H1 (cell line): ENCODE measurements at regions not wholly inside any gene's neighbourhood (a gene's known extent, or its start where the extent isn't known, plus 50 kb on each side); places are given as distances from the start of the nearest gene placed in this dataset.

ENCODE experiments used
- KDM5A ChIP-seq: fragments of 200-600 bp; IDR thresholded peaks from 2 replicates; pipeline ENCODE4 v1.7.1; 2012; ENCODE audit warnings: mild to moderate bottlenecking, low read length, inconsistent platforms, mixed read lengths
- NRF1 ChIP-seq: IDR thresholded peaks from 2 replicates; pipeline ENCODE4 v1.6.1; 2011; ENCODE audit warnings: mild to moderate bottlenecking, low read depth, low read length, improper control_type of control experiment
- SRF ChIP-seq: IDR thresholded peaks from 2 replicates; pipeline ENCODE4 v1.6.1; 2011; ENCODE audit warnings: mild to moderate bottlenecking, low read depth, low read length, moderate library complexity
- TAF7 ChIP-seq: optimal IDR thresholded peaks from 2 replicates; pipeline ENCODE3; 2011; ENCODE audit warnings: low read depth, mild to moderate bottlenecking, inconsistent platforms, low read length, moderate library complexity, borderline replicate concordance

- TF ChIP-seq SRF (no peak), NRF1 (no peak), KDM5A (no peak), TAF7 (no peak)
Observed at GRCh38 chr9:90698871-90699440, 56.3 kb upstream of the DIRAS2 start (continued).
